ENCODE measurements at regions not wholly inside any gene's neighbourhood (a gene's known extent, or its start where the extent isn't known, plus 50 kb on each side); places are given as distances from the start of the nearest gene placed in this dataset.

- H3K9me3 Mint-ChIP-seq = no peaks in the 10 kb centered on the region
- no peaks in the 10 kb centered on the region for H3K36me3 Mint-ChIP-seq
- DNase-seq (ENCODE audit: extremely low spot score, unreplicated experiment) = no peak
- H3K4me3 Mint-ChIP-seq = no peak overlapping the region
- no peaks in the 10 kb centered on the region for H3K27me3 Mint-ChIP-seq
- TF ChIP-seq CTCF (conservative IDR thresholded peaks at IDR 0.05) = no peak
- H3K27ac Mint-ChIP-seq = no peak overlapping the region
- H3K4me1 Mint-ChIP-seq (ENCODE audit: unreplicated experiment) = peaks cover 11% of the 10 kb centered on the region
Measured at GRCh38 chr11:33622186-33622585, 78.4 kb downstream of the C11orf91 start.

GRCh38 chr11:33620423-33621171, 80.0 kb downstream of the C11orf91 start:
- Mint-ChIP-seq H3K27ac (no peak overlapping the region), H3K4me3 (no peak overlapping the region), H3K4me1 (ENCODE audit: unreplicated experiment) (peaks cover 11% of the 10 kb centered on the region), H3K9me3 (no peaks in the 10 kb centered on the region), H3K27me3 (no peaks in the 10 kb centered on the region), H3K36me3 (no peaks in the 10 kb centered on the region)
- no peak for DNase-seq (ENCODE audit: extremely low spot score, unreplicated experiment)
- TF ChIP-seq CTCF (conservative IDR thresholded peaks at IDR 0.05) = no peak

- DNase-seq (ENCODE audit: extremely low spot score, unreplicated experiment) = no peak
- Mint-ChIP-seq H3K36me3 (no peaks in the 10 kb centered on the region), H3K27ac (no peak overlapping the region), H3K4me1 (ENCODE audit: unreplicated experiment) (peaks cover 11% of the 10 kb centered on the region), H3K4me3 (no peak overlapping the region), H3K27me3 (no peaks in the 10 kb centered on the region), H3K9me3 (no peaks in the 10 kb centered on the region)
- TF ChIP-seq CTCF (conservative IDR thresholded peaks at IDR 0.05) = no peak
Measured at GRCh38 chr11:33618956-33619355, 81.7 kb downstream of the C11orf91 start.

- TF ChIP-seq CTCF (conservative IDR thresholded peaks at IDR 0.05) = no peak
- H3K9me3 Mint-ChIP-seq = no peaks in the 10 kb centered on the region
- H3K27me3 Mint-ChIP-seq = no peaks in the 10 kb centered on the region
- DNase-seq (ENCODE audit: extremely low spot score, unreplicated experiment) = no peak
- peaks cover 11% of the 10 kb centered on the region for H3K4me1 Mint-ChIP-seq (ENCODE audit: unreplicated experiment)
- no peaks in the 10 kb centered on the region for H3K36me3 Mint-ChIP-seq
- no peak overlapping the region for H3K4me3 Mint-ChIP-seq
- no peak overlapping the region for H3K27ac Mint-ChIP-seq
Measured at GRCh38 chr11:33618351-33618710, 82.3 kb downstream of the C11orf91 start.

- H3K36me3 Mint-ChIP-seq = no peaks in the 10 kb centered on the region
- peaks cover 11% of the 10 kb centered on the region for H3K4me1 Mint-ChIP-seq (ENCODE audit: unreplicated experiment)
- DNase-seq (ENCODE audit: extremely low spot score, unreplicated experiment) = no peak
- no peak for TF ChIP-seq CTCF (conservative IDR thresholded peaks at IDR 0.05)
- H3K4me3 Mint-ChIP-seq = no peak overlapping the region
- no peaks in the 10 kb centered on the region for H3K27me3 Mint-ChIP-seq
- no peaks in the 10 kb centered on the region for H3K9me3 Mint-ChIP-seq
- H3K27ac Mint-ChIP-seq = no peak overlapping the region
Measured at GRCh38 chr11:33617672-33618350, 82.8 kb downstream of the C11orf91 start.
